Glutamatergic neuron (in vitro differentiated cells): ENCODE measurements at regions not wholly inside any gene's neighbourhood (a gene's known extent, or its start where the extent isn't known, plus 50 kb on each side); places are given as distances from the start of the nearest gene placed in this dataset.
A peak's percentile ranks its signal among the peaks of the same experiment; 100 is the strongest.

Source experiments
- DNase-seq: peaks from one replicate; pipeline ENCODE4 v3.0.0; 2022
- H3K27ac Mint-ChIP-seq: one replicate; pipeline ENCODE4 v1.8.0; 2020; ENCODE audit warnings: mild to moderate bottlenecking, mixed read lengths, inconsistent platforms; ENCODE audit not compliant: unreplicated experiment
- H3K27me3 Mint-ChIP-seq: one replicate; pipeline ENCODE4 v1.8.0; 2020; ENCODE audit warnings: mild to moderate bottlenecking, moderate library complexity, mixed read lengths, inconsistent platforms; ENCODE audit not compliant: unreplicated experiment
- H3K36me3 Mint-ChIP-seq: one replicate; pipeline ENCODE4 v1.8.0; 2020; ENCODE audit warnings: mild to moderate bottlenecking, mixed read lengths, inconsistent platforms; ENCODE audit not compliant: unreplicated experiment
- H3K4me1 Mint-ChIP-seq: one replicate; pipeline ENCODE4 v1.8.0; 2020; ENCODE audit warnings: mild to moderate bottlenecking, low read depth, mixed read lengths, inconsistent platforms; ENCODE audit not compliant: unreplicated experiment
- H3K4me3 Mint-ChIP-seq: one replicate; pipeline ENCODE4 v1.8.0; 2020; ENCODE audit warnings: mild to moderate bottlenecking, mixed read lengths, inconsistent platforms; ENCODE audit not compliant: unreplicated experiment
- H3K9me3 Mint-ChIP-seq: one replicate; pipeline ENCODE4 v1.8.0; 2020; ENCODE audit warnings: mild to moderate bottlenecking, moderate library complexity, mixed read lengths, inconsistent platforms; ENCODE audit not compliant: unreplicated experiment
- TF ChIP-seq, protein P1 (sequence below): fragments of 200-600 bp; sonication (generic); IDR thresholded peaks from one replicate; pipeline ENCODE4 v1.5.0; 2021; ENCODE audit not compliant: partially characterized antibody, unreplicated experiment

DNA sequence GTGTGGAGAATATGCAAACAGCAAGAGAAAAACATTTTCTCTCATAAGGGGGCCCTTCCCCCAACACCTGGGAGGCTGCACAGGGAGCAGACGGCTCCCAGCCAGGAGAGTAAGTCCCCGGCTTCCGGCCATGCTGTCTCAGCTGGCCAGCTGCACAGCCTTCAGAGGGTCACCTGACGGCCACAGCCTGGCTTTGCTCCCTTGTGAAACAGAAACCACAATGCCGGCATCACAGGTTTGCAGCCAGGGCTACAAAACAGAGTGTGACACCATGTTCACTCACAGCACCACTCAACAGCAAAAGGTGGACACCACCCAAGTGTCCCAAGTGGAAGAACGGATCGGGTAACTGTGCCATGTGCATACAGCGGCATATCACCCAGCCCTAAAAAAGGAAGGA is 86.9 kb upstream of the GPC1 start:
- TF ChIP-seq, protein P1, sequence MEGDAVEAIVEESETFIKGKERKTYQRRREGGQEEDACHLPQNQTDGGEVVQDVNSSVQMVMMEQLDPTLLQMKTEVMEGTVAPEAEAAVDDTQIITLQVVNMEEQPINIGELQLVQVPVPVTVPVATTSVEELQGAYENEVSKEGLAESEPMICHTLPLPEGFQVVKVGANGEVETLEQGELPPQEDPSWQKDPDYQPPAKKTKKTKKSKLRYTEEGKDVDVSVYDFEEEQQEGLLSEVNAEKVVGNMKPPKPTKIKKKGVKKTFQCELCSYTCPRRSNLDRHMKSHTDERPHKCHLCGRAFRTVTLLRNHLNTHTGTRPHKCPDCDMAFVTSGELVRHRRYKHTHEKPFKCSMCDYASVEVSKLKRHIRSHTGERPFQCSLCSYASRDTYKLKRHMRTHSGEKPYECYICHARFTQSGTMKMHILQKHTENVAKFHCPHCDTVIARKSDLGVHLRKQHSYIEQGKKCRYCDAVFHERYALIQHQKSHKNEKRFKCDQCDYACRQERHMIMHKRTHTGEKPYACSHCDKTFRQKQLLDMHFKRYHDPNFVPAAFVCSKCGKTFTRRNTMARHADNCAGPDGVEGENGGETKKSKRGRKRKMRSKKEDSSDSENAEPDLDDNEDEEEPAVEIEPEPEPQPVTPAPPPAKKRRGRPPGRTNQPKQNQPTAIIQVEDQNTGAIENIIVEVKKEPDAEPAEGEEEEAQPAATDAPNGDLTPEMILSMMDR: no peak
- no peaks in the 10 kb centered on the region for H3K4me1 Mint-ChIP-seq
- H3K4me3 Mint-ChIP-seq: no peak overlapping the region
- H3K27me3 Mint-ChIP-seq: no peaks in the 10 kb centered on the region
- no peak overlapping the region for H3K27ac Mint-ChIP-seq
- peaks cover 3% of the 10 kb centered on the region for H3K9me3 Mint-ChIP-seq
- peaks cover 5% of the 10 kb centered on the region for H3K36me3 Mint-ChIP-seq
- peak; percentile 11 for DNase-seq

- peaks cover 5% of the 10 kb centered on the region for H3K36me3 Mint-ChIP-seq
- TF ChIP-seq, protein P1: no peak
- DNase-seq: peak; percentile 9
- H3K4me3 Mint-ChIP-seq: no peak overlapping the region
- no peak overlapping the region for H3K27ac Mint-ChIP-seq
- no peaks in the 10 kb centered on the region for H3K27me3 Mint-ChIP-seq
- peaks cover 3% of the 10 kb centered on the region for H3K9me3 Mint-ChIP-seq
- H3K4me1 Mint-ChIP-seq: no peaks in the 10 kb centered on the region
These were observed 86.1 kb upstream of the GPC1 start for GRCh38 chr2:240349133-240350005.

DNA sequence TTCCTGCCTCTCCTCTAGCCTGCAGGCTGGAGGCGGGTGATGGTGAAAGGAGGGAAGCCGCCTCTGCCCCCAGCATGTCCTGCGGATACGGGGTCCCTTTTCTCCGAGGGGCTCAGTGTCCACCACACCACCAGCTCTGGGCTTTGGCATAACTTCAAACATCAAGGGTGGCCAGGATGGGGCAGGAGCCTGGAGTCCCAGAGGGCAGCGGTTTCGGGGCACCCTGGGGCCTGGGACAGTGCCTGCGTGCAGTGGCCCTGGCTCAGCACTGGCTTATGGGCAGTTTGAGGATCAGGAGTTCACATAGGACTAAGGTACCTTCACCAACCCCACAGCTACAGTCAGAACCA is 85.5 kb upstream of the GPC1 start:
- Mint-ChIP-seq H3K27ac (no peak overlapping the region), H3K4me1 (no peaks in the 10 kb centered on the region), H3K9me3 (peaks cover 3% of the 10 kb centered on the region), H3K36me3 (peaks cover under 1% of the 10 kb centered on the region), H3K4me3 (no peak overlapping the region), H3K27me3 (no peaks in the 10 kb centered on the region)
- peak; percentile 6 for DNase-seq
- TF ChIP-seq, protein P1: no peak

DNA sequence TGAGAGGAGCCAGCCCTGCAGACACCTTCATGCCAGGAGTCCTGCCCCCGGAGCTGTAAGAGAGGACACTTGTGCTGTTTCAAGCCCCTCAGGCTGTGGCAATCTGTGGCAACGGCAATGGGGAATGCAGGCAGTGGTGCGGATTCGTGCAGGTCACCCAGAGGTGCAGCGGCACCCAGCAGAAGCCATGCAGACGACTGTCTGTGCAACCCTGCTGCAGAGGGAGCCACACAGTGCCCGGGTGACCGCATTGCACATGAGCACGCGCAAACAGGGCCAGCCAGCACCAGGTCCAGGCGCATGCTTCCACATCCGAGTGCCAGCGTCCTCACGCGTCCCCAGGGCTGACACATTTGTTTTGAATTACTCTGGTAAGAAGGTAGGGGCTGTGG is 84.8 kb upstream of the GPC1 start:
- DNase-seq: no peak
- TF ChIP-seq, protein P1: no peak
- H3K36me3 Mint-ChIP-seq: no peaks in the 10 kb centered on the region
- H3K4me3 Mint-ChIP-seq: no peak overlapping the region
- H3K27me3 Mint-ChIP-seq: no peaks in the 10 kb centered on the region
- H3K4me1 Mint-ChIP-seq: no peaks in the 10 kb centered on the region
- peaks cover 3% of the 10 kb centered on the region for H3K9me3 Mint-ChIP-seq
- no peak overlapping the region for H3K27ac Mint-ChIP-seq

DNA sequence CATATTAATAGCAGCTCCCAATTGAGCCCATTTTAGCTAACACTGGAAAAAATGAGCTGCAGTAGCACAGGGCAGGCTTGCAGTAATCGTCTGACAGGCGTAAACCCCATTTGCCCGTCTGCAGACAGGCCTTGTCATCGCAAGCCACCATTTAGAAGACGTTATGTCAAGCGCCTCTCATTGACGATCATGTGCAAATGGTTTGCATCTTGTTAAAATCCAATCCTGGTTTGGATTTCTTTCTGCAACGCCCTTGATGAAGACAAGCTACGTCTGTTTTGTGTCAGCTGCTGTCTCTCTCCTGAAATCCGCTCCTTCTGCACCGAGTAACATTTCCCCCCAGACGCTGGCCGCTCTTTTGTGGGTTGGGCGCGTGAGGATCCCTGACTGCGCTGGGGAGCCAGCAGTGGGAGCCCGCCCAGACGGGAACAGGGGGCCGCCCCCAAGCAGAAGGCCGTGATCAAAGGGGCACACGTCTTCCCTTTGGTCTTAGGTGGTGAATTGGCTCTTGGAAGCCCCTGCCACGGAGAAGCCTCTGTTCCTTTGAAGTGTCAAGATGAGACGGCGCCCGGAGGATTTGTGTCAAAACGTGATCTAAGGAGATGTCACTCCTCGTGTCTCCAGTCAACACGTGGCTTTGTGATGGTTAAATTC is 84.2 kb upstream of the GPC1 start:
- Mint-ChIP-seq H3K27ac (no peak overlapping the region), H3K9me3 (peaks cover 3% of the 10 kb centered on the region), H3K36me3 (no peaks in the 10 kb centered on the region), H3K4me3 (no peak overlapping the region), H3K4me1 (no peaks in the 10 kb centered on the region), H3K27me3 (peaks cover 2% of the 10 kb centered on the region)
- TF ChIP-seq, protein P1: no peak
- peak; percentile 13 for DNase-seq
